ENCODE measurements at regions not wholly inside any gene's neighbourhood (a gene's known extent, or its start where the extent isn't known, plus 50 kb on each side); places are given as distances from the start of the nearest gene placed in this dataset.

DNA sequence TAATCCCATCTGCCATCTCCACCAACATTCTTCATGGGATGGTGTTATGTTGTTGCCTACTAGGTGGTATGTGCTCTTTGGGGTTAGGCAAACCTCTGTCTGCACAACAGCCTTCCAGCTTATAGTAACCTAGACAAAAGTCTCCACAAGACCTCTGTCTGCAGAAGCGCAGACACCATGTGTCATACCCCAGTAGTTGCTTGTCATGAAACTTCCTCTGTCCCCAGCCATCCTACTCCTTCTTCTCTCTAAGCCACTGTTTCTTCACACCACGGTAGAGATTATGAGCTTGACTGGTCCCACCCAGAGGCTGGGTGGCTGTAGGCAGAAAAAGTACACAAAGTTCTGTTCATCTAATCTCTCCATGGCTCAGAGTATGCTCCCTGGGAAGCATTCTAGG is 100.3 kb downstream of the MAF start:
- no peak for TF ChIP-seq EZH2 (IDR thresholded peaks at IDR 0.05; ENCODE audit: low read length)
- TF ChIP-seq, protein P1, sequence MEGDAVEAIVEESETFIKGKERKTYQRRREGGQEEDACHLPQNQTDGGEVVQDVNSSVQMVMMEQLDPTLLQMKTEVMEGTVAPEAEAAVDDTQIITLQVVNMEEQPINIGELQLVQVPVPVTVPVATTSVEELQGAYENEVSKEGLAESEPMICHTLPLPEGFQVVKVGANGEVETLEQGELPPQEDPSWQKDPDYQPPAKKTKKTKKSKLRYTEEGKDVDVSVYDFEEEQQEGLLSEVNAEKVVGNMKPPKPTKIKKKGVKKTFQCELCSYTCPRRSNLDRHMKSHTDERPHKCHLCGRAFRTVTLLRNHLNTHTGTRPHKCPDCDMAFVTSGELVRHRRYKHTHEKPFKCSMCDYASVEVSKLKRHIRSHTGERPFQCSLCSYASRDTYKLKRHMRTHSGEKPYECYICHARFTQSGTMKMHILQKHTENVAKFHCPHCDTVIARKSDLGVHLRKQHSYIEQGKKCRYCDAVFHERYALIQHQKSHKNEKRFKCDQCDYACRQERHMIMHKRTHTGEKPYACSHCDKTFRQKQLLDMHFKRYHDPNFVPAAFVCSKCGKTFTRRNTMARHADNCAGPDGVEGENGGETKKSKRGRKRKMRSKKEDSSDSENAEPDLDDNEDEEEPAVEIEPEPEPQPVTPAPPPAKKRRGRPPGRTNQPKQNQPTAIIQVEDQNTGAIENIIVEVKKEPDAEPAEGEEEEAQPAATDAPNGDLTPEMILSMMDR (optimal IDR thresholded peaks at IDR 0.05 in 1 of 3, IDR thresholded peaks at IDR 0.05 in 1 of 3, conservative IDR thresholded peaks at IDR 0.05 in 1 of 3; ENCODE audit: extremely low read depth in 1 of 3, insufficient read depth in 2 of 3, low read length in 3 of 3) = no peak

All from keratinocyte (primary cell).